ENCODE measurements at regions not wholly inside any gene's neighbourhood (a gene's known extent, or its start where the extent isn't known, plus 50 kb on each side); places are given as distances from the start of the nearest gene placed in this dataset.

GRCh38 chr20:52852714-52853113 is 119.4 kb upstream of the TSHZ2 start:
- TF ChIP-seq EZH2 (IDR thresholded peaks at IDR 0.05) (no peak), POLR2AphosphoS5 (IDR thresholded peaks at IDR 0.05; ENCODE audit: borderline replicate concordance, low read depth, low read length) (no peak)

All from SK-N-MC (cell line).